ENCODE measurements at regions not wholly inside any gene's neighbourhood (a gene's known extent, or its start where the extent isn't known, plus 50 kb on each side); places are given as distances from the start of the nearest gene placed in this dataset.

GRCh38 chr15:38154255-38154654 is 98.4 kb upstream of the SPRED1 start:
- DNase-seq (ENCODE audit: insufficient read length, low spot score), result no peak
- FAIRE-seq, result no peak
- TF ChIP-seq PAX5 (IDR thresholded peaks at IDR 0.05; ENCODE audit: insufficient read depth, low read length, severe bottlenecking) (no peak), POLR2A (IDR thresholded peaks at IDR 0.05; ENCODE audit: low read depth, low read length) (no peak)

- DNase-seq (ENCODE audit: insufficient read length, low spot score) (no peak), FAIRE-seq (no peak)
- TF ChIP-seq SPI1 (IDR thresholded peaks at IDR 0.05; ENCODE audit: low read depth, low read length), result no peak
- TF ChIP-seq POLR2A (IDR thresholded peaks at IDR 0.05; ENCODE audit: low read depth, low read length), result no peak
- TF ChIP-seq TAF1 (IDR thresholded peaks at IDR 0.05; ENCODE audit: low read depth, low read length), result no peak
- TF ChIP-seq POU2F2 (IDR thresholded peaks at IDR 0.05; ENCODE audit: low read depth, low read length), result no peak
- no peak for TF ChIP-seq PAX5 (IDR thresholded peaks at IDR 0.05; ENCODE audit: insufficient read depth, low read length, severe bottlenecking)
These were observed 97.8 kb upstream of the SPRED1 start for GRCh38 chr15:38154837-38155236.

- no peak for DNase-seq (ENCODE audit: insufficient read length, low spot score)
- TF ChIP-seq POLR2A (IDR thresholded peaks at IDR 0.05; ENCODE audit: low read depth, low read length) (no peak), TAF1 (IDR thresholded peaks at IDR 0.05; ENCODE audit: low read depth, low read length) (no peak), POLR2AphosphoS5 (IDR thresholded peaks at IDR 0.05; ENCODE audit: low read depth, low read length) (no peak), SPI1 (IDR thresholded peaks at IDR 0.05; ENCODE audit: low read depth, low read length) (no peak), PAX5 (IDR thresholded peaks at IDR 0.05; ENCODE audit: insufficient read depth, low read length, severe bottlenecking) (no peak), POU2F2 (IDR thresholded peaks at IDR 0.05; ENCODE audit: low read depth, low read length) (no peak)
- no peak for FAIRE-seq
These were observed 89.0 kb upstream of the SPRED1 start for GRCh38 chr15:38163658-38164057.

- no peak for FAIRE-seq
- DNase-seq (ENCODE audit: insufficient read length, low spot score), result no peak
- TF ChIP-seq POLR2AphosphoS5 (IDR thresholded peaks at IDR 0.05; ENCODE audit: low read depth, low read length) (no peak), SPI1 (IDR thresholded peaks at IDR 0.05; ENCODE audit: low read depth, low read length) (no peak), TAF1 (IDR thresholded peaks at IDR 0.05; ENCODE audit: low read depth, low read length) (no peak), PAX5 (IDR thresholded peaks at IDR 0.05; ENCODE audit: insufficient read depth, low read length, severe bottlenecking) (no peak), POU2F2 (IDR thresholded peaks at IDR 0.05; ENCODE audit: low read depth, low read length) (no peak)
These were observed 88.6 kb upstream of the SPRED1 start for GRCh38 chr15:38164061-38164460.

- TF ChIP-seq POLR2A (IDR thresholded peaks at IDR 0.05; ENCODE audit: low read depth, low read length) (no peak), POLR2AphosphoS5 (IDR thresholded peaks at IDR 0.05; ENCODE audit: low read depth, low read length) (no peak), POU2F2 (IDR thresholded peaks at IDR 0.05; ENCODE audit: low read depth, low read length) (no peak), SPI1 (IDR thresholded peaks at IDR 0.05; ENCODE audit: low read depth, low read length) (no peak), TAF1 (IDR thresholded peaks at IDR 0.05; ENCODE audit: low read depth, low read length) (no peak), PAX5 (IDR thresholded peaks at IDR 0.05; ENCODE audit: insufficient read depth, low read length, severe bottlenecking) (no peak)
- DNase-seq (ENCODE audit: insufficient read length, low spot score), result no peak
- no peak for FAIRE-seq
These were observed 88.1 kb upstream of the SPRED1 start for GRCh38 chr15:38164507-38164906.

GRCh38 chr15:38168467-38169070 is 84.1 kb upstream of the SPRED1 start:
- DNase-seq (ENCODE audit: insufficient read length, low spot score) (no peak), FAIRE-seq (no peak)
- no peak for TF ChIP-seq TAF1 (IDR thresholded peaks at IDR 0.05; ENCODE audit: low read depth, low read length)
- no peak for TF ChIP-seq POLR2A (IDR thresholded peaks at IDR 0.05; ENCODE audit: low read depth, low read length)
- TF ChIP-seq POLR2AphosphoS5 (IDR thresholded peaks at IDR 0.05; ENCODE audit: low read depth, low read length), result no peak
- TF ChIP-seq POU2F2 (IDR thresholded peaks at IDR 0.05; ENCODE audit: low read depth, low read length), result no peak
- TF ChIP-seq PAX5 (IDR thresholded peaks at IDR 0.05; ENCODE audit: insufficient read depth, low read length, severe bottlenecking), result no peak
- no peak for TF ChIP-seq SPI1 (IDR thresholded peaks at IDR 0.05; ENCODE audit: low read depth, low read length)

- FAIRE-seq, result no peak
- TF ChIP-seq POLR2AphosphoS5 (IDR thresholded peaks at IDR 0.05; ENCODE audit: low read depth, low read length) (no peak), PAX5 (IDR thresholded peaks at IDR 0.05; ENCODE audit: insufficient read depth, low read length, severe bottlenecking) (no peak), POLR2A (IDR thresholded peaks at IDR 0.05; ENCODE audit: low read depth, low read length) (no peak), TAF1 (IDR thresholded peaks at IDR 0.05; ENCODE audit: low read depth, low read length) (no peak), POU2F2 (IDR thresholded peaks at IDR 0.05; ENCODE audit: low read depth, low read length) (no peak), SPI1 (IDR thresholded peaks at IDR 0.05; ENCODE audit: low read depth, low read length) (no peak)
- no peak for DNase-seq (ENCODE audit: insufficient read length, low spot score)
These were observed 80.7 kb upstream of the SPRED1 start for GRCh38 chr15:38171973-38172372.

GRCh38 chr15:38174691-38175090 is 77.9 kb upstream of the SPRED1 start:
- TF ChIP-seq TAF1 (IDR thresholded peaks at IDR 0.05; ENCODE audit: low read depth, low read length), result no peak
- no peak for TF ChIP-seq POU2F2 (IDR thresholded peaks at IDR 0.05; ENCODE audit: low read depth, low read length)
- no peak for TF ChIP-seq POLR2A (IDR thresholded peaks at IDR 0.05; ENCODE audit: low read depth, low read length)
- TF ChIP-seq PAX5 (IDR thresholded peaks at IDR 0.05; ENCODE audit: insufficient read depth, low read length, severe bottlenecking), result no peak
- no peak for TF ChIP-seq POLR2AphosphoS5 (IDR thresholded peaks at IDR 0.05; ENCODE audit: low read depth, low read length)
- no peak for TF ChIP-seq SPI1 (IDR thresholded peaks at IDR 0.05; ENCODE audit: low read depth, low read length)
- DNase-seq (ENCODE audit: insufficient read length, low spot score), result no peak
- FAIRE-seq, result no peak

- TF ChIP-seq TAF1 (IDR thresholded peaks at IDR 0.05; ENCODE audit: low read depth, low read length), result no peak
- TF ChIP-seq POLR2AphosphoS5 (IDR thresholded peaks at IDR 0.05; ENCODE audit: low read depth, low read length), result no peak
- TF ChIP-seq POU2F2 (IDR thresholded peaks at IDR 0.05; ENCODE audit: low read depth, low read length), result no peak
- TF ChIP-seq SPI1 (IDR thresholded peaks at IDR 0.05; ENCODE audit: low read depth, low read length), result no peak
- TF ChIP-seq PAX5 (IDR thresholded peaks at IDR 0.05; ENCODE audit: insufficient read depth, low read length, severe bottlenecking), result no peak
- TF ChIP-seq POLR2A (IDR thresholded peaks at IDR 0.05; ENCODE audit: low read depth, low read length), result no peak
- FAIRE-seq (no peak), DNase-seq (ENCODE audit: insufficient read length, low spot score) (no peak)
These were observed 76.5 kb upstream of the SPRED1 start for GRCh38 chr15:38176155-38176554.

GRCh38 chr15:38176691-38177090 is 75.9 kb upstream of the SPRED1 start:
- TF ChIP-seq SPI1 (IDR thresholded peaks at IDR 0.05; ENCODE audit: low read depth, low read length), result no peak
- TF ChIP-seq POLR2A (IDR thresholded peaks at IDR 0.05; ENCODE audit: low read depth, low read length), result no peak
- TF ChIP-seq POLR2AphosphoS5 (IDR thresholded peaks at IDR 0.05; ENCODE audit: low read depth, low read length), result no peak
- TF ChIP-seq PAX5 (IDR thresholded peaks at IDR 0.05; ENCODE audit: insufficient read depth, low read length, severe bottlenecking), result no peak
- TF ChIP-seq POU2F2 (IDR thresholded peaks at IDR 0.05; ENCODE audit: low read depth, low read length), result no peak
- TF ChIP-seq TAF1 (IDR thresholded peaks at IDR 0.05; ENCODE audit: low read depth, low read length), result no peak
- DNase-seq (ENCODE audit: insufficient read length, low spot score), result no peak
- no peak for FAIRE-seq

Measured in GM12891 (cell line).